Transverse colon (tissue), 4 donors: ENCODE measurements at regions not wholly inside any gene's neighbourhood (a gene's known extent, or its start where the extent isn't known, plus 50 kb on each side); places are given as distances from the start of the nearest gene placed in this dataset.

Source experiments
- EP300 ChIP-seq: sonication (generic); formaldehyde crosslinking; IDR thresholded peaks from one replicate; pipeline ENCODE4 v1.6.1; 2017; ENCODE audit warnings: antibody characterized with exemption, low read depth
- POLR2A ChIP-seq: fragments of 450-650 bp; IDR thresholded peaks from one replicate; pipeline ENCODE4 v1.6.1; 2016; ENCODE audit warnings: antibody characterized with exemption, mild to moderate bottlenecking, moderate library complexity
- POLR2AphosphoS5 ChIP-seq, 3 donors: sonication (generic); formaldehyde crosslinking; IDR thresholded peaks; one replicate each; pipeline ENCODE4 v1.6.1; 2016; ENCODE audit warnings: antibody characterized with exemption in 3 of 3
- TF ChIP-seq, protein P1 (sequence below), 5 experiments: fragments of 200-600 bp in 3 of 5; fragments of 450-650 bp in 2 of 5; sonication (generic) in 3 of 5; IDR thresholded peaks; 1 replicate in 2 of 5; 2 replicates in 3 of 5; pipeline ENCODE4 v1.5.1; 2016 to 2017; ENCODE audit warnings: antibody characterized with exemption in 5 of 5, inconsistent platforms in 3 of 5, mild to moderate bottlenecking in 2 of 5, moderate library complexity in 1 of 5

DNA sequence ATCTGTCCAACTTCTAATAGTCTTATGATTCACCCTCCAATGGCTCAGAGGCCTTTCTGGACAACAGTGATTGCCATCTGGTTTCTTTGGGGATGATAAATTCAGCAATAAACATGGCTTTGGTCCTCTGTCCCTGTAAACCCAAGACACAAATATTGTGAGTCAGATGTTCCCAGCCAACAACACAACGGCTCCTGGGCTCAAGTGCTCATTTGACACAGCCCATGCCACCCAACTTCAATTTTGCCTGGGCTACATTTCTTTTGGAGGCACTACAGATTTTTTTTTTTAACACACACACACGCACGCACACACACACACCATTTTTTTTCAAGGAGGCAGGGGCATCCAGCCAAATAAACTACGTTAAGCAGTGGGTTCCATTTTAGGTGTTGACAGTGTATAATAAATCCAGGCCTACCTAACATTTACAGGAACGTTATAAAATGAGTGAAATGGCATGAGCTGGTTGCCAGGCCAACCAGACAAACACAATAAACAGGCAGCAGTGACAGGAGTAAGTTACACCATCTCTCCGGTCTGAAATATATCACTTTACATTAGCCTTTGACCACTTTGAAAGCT, 939.9 kb upstream of the SOX9 start:
- TF ChIP-seq, protein P1, sequence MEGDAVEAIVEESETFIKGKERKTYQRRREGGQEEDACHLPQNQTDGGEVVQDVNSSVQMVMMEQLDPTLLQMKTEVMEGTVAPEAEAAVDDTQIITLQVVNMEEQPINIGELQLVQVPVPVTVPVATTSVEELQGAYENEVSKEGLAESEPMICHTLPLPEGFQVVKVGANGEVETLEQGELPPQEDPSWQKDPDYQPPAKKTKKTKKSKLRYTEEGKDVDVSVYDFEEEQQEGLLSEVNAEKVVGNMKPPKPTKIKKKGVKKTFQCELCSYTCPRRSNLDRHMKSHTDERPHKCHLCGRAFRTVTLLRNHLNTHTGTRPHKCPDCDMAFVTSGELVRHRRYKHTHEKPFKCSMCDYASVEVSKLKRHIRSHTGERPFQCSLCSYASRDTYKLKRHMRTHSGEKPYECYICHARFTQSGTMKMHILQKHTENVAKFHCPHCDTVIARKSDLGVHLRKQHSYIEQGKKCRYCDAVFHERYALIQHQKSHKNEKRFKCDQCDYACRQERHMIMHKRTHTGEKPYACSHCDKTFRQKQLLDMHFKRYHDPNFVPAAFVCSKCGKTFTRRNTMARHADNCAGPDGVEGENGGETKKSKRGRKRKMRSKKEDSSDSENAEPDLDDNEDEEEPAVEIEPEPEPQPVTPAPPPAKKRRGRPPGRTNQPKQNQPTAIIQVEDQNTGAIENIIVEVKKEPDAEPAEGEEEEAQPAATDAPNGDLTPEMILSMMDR (IDR thresholded peaks at IDR 0.05): no peak
- TF ChIP-seq POLR2A (no peak), POLR2AphosphoS5 (IDR thresholded peaks at IDR 0.05) (peak in 2 of 3 donors; percentile 46 to 66), EP300 (peak; percentile 59)
